HCT116 (cell line): ENCODE measurements at regions not wholly inside any gene's neighbourhood (a gene's known extent, or its start where the extent isn't known, plus 50 kb on each side); places are given as distances from the start of the nearest gene placed in this dataset.

Experiments
- ATAC-seq: fragments of 200-7000 bp; cut with Tn5 transposase; 2 replicates; pipeline ENCODE4 v1.9.1; 2020; ENCODE audit warnings: mild to moderate bottlenecking, moderate library complexity
- BruUV-seq: library from RNA; stranded (reverse); fragments of 400-500 nt; replicated peaks from 2 replicates; lab custom pipeline; 2021; lab: Mats Ljungman, UMichigan
- CTCF ChIA-PET: fragments of 300-600 bp; sonication (Branson Sonifier 250); formaldehyde crosslinking; loops from one replicate; lab custom pipeline; 2021; ENCODE audit warnings: antibody characterized with exemption; lab: Charles Lee
- POLR2A ChIA-PET: fragments of 300-600, 350-600 bp; sonication (Branson Sonifier 250); formaldehyde crosslinking; loops from one replicate; lab custom pipeline; 2021; ENCODE audit warnings: antibody characterized with exemption; lab: Charles Lee
- RAD21 ChIA-PET, 2 experiments: fragments of 300-600 bp; sonication (Branson Sonifier 250); formaldehyde crosslinking; loops; one replicate each; lab custom pipeline; 2023; ENCODE audit warnings: low total read pairs in 2 of 2; ENCODE audit not compliant: uncharacterized antibody in 2 of 2, unreplicated experiment in 2 of 2, low non-redundant PET in 1 of 2; lab: Charles Lee
- DNase-seq: peaks from one replicate; pipeline ENCODE4 v3.0.0-alpha.2; 2010; ENCODE audit warnings: low read depth, low spot score
- H2AFZ ChIP-seq: fragments of 200-600 bp; shearing (Covaris generic), sonication (generic); 2 replicates; pipeline ENCODE4 v1.6.1; 2017; ENCODE audit warnings: low read depth, mixed run types, mixed read lengths, antibody characterized with exemption, low read length; ENCODE audit not compliant: poor library complexity, severe bottlenecking
- H3K27ac ChIP-seq: 2 replicates; pipeline ENCODE4 v1.5.1; 2012; ENCODE audit warnings: low read depth, low read length
- H3K27me3 ChIP-seq: fragments of 200-600 bp; sonication (generic); 2 replicates; pipeline ENCODE4 v1.6.1; 2016; ENCODE audit warnings: mixed run types, low read length, mixed read lengths; ENCODE audit not compliant: insufficient read depth
- H3K36me3 ChIP-seq, 2 experiments: fragments of 200-500 bp in 1 of 2; fragments of 200-600 bp in 1 of 2; sonication (Bioruptor generic) in 1 of 2; sonication (generic) in 1 of 2; 2 replicates each; pipeline versions ENCODE4 v1.5.1 to v1.6.1; 2014 to 2016; ENCODE audit warnings: low read length in 2 of 2, inconsistent platforms in 1 of 2, mixed read lengths in 1 of 2, mixed run types in 1 of 2; ENCODE audit not compliant: insufficient read depth in 2 of 2, control insufficient read depth in 1 of 2
- H3K4me1 ChIP-seq, 2 experiments: fragments of 200-600 bp in 1 of 2; sonication (generic) in 1 of 2; 2 replicates each; pipeline versions ENCODE4 v1.5.1 to v1.6.1; 2012 to 2017; ENCODE audit warnings: low read length in 2 of 2, inconsistent platforms in 1 of 2, mild to moderate bottlenecking in 1 of 2, mixed read lengths in 1 of 2, mixed run types in 1 of 2, moderate library complexity in 1 of 2; ENCODE audit not compliant: insufficient read depth in 2 of 2, control insufficient read depth in 1 of 2
- H3K4me2 ChIP-seq: fragments of 200-600 bp; sonication (generic); 2 replicates; pipeline ENCODE4 v1.6.1; 2017; ENCODE audit warnings: mixed run types, low read length, mixed read lengths
- H3K4me3 ChIP-seq, 2 experiments: fragments of 200-600 bp in 1 of 2; sonication (generic) in 1 of 2; replicated peaks in 1 of 2; 2 replicates each; pipeline ENCODE4 v1.5.1; 2011 to 2016; ENCODE audit warnings: low read length in 2 of 2, control low read depth in 1 of 2, low read depth in 1 of 2, mild to moderate bottlenecking in 1 of 2, mixed read lengths in 1 of 2, mixed run types in 1 of 2
- H3K79me2 ChIP-seq: fragments of 200-600 bp; sonication (generic); 2 replicates; pipeline ENCODE4 v1.6.1; 2017; ENCODE audit warnings: mild to moderate bottlenecking, mixed run types, low read length, moderate library complexity, mixed read lengths; ENCODE audit not compliant: insufficient read depth
- H3K9ac ChIP-seq: fragments of 200-600 bp; sonication (generic); 2 replicates; pipeline ENCODE4 v1.6.1; 2016; ENCODE audit warnings: low read length, mixed read lengths
- H3K9me2 ChIP-seq: fragments of 200-600 bp; sonication (generic), shearing (Covaris generic); 2 replicates; pipeline ENCODE4 v1.6.1; 2017; ENCODE audit warnings: mixed run types, mild to moderate bottlenecking, moderate library complexity; ENCODE audit not compliant: insufficient read depth
- H3K9me3 ChIP-seq, 2 experiments: fragments of 200-500 bp in 1 of 2; fragments of 200-600 bp in 1 of 2; sonication (Bioruptor generic) in 1 of 2; sonication (generic) in 1 of 2; 2 replicates each; pipeline ENCODE4 v1.6.1; 2014 to 2017; ENCODE audit warnings: low read length in 2 of 2, mixed read lengths in 2 of 2, inconsistent platforms in 1 of 2, low read depth in 1 of 2, mild to moderate bottlenecking in 1 of 2, mixed run types in 1 of 2, moderate library complexity in 1 of 2; ENCODE audit not compliant: control insufficient read depth in 1 of 2, insufficient read depth in 1 of 2
- H4K20me1 ChIP-seq: fragments of 200-600 bp; sonication (generic), shearing (Covaris generic); 2 replicates; pipeline ENCODE4 v1.6.1; 2017; ENCODE audit warnings: mixed run types, mild to moderate bottlenecking, moderate library complexity; ENCODE audit not compliant: insufficient read depth
- ATF3 ChIP-seq: IDR thresholded peaks from 2 replicates; pipeline ENCODE4 v1.6.1; 2012
- CBX3 ChIP-seq: IDR thresholded peaks from 2 replicates; pipeline ENCODE4 v1.6.1; 2012; ENCODE audit warnings: low read depth
- CEBPB ChIP-seq: IDR thresholded peaks from 2 replicates; pipeline ENCODE4 v1.6.1; 2012; ENCODE audit warnings: low read depth
- CTCF ChIP-seq, 3 experiments: fragments of 200-600 bp in 1 of 3; sonication (generic) in 1 of 3; IDR thresholded peaks in 2 of 3; conservative IDR thresholded peaks in 1 of 3; 2 replicates each; pipeline ENCODE4 v1.5.1; 2012 to 2017; ENCODE audit warnings: low read depth in 2 of 3, low read length in 2 of 3, antibody characterized with exemption in 1 of 3, borderline replicate concordance in 1 of 3, control low read depth in 1 of 3, mild to moderate bottlenecking in 1 of 3, mixed read lengths in 1 of 3, mixed run types in 1 of 3, moderate library complexity in 1 of 3; ENCODE audit not compliant: insufficient read depth in 1 of 3
- EGR1 ChIP-seq: IDR thresholded peaks from 2 replicates; pipeline ENCODE4 v1.6.1; 2012; ENCODE audit warnings: low read depth
- EZH2 ChIP-seq: fragments of 200-600 bp; sonication (generic); IDR thresholded peaks from 2 replicates; pipeline ENCODE4 v1.6.1; 2017; ENCODE audit warnings: antibody characterized with exemption, mixed run types
- EZH2phosphoT487 ChIP-seq: fragments of 200-600 bp; IDR thresholded peaks from 2 replicates; pipeline ENCODE4 v1.6.1; 2018; ENCODE audit warnings: antibody characterized with exemption, borderline replicate concordance
- FOSL1 ChIP-seq: IDR thresholded peaks from 2 replicates; pipeline ENCODE4 v1.6.1; 2012; ENCODE audit warnings: low read depth
- MAX ChIP-seq: IDR thresholded peaks from 2 replicates; pipeline ENCODE4 v1.6.1; 2012
- POLR2A ChIP-seq: IDR thresholded peaks from 2 replicates; pipeline ENCODE4 v1.7.0; 2011; ENCODE audit warnings: borderline replicate concordance; ENCODE audit not compliant: insufficient read depth, insufficient read length; ENCODE audit errors: extremely low read depth
- POLR2AphosphoS5 ChIP-seq: IDR thresholded peaks from 2 replicates; pipeline ENCODE4 v1.6.1; 2011; ENCODE audit warnings: mild to moderate bottlenecking, low read depth, low read length, moderate library complexity
- RAD21 ChIP-seq: IDR thresholded peaks from 2 replicates; pipeline ENCODE4 v1.6.1; 2012; ENCODE audit warnings: low read depth, mild to moderate bottlenecking
- SIN3A ChIP-seq: IDR thresholded peaks from 2 replicates; pipeline ENCODE4 v1.6.1; 2012; ENCODE audit warnings: low read depth
- SRF ChIP-seq: IDR thresholded peaks from 2 replicates; pipeline ENCODE4 v1.6.1; 2012; ENCODE audit warnings: low read depth
- TCF7L2 ChIP-seq: IDR thresholded peaks from 2 replicates; pipeline ENCODE4 v1.7.0; 2011; ENCODE audit warnings: borderline replicate concordance, inconsistent platforms; ENCODE audit not compliant: insufficient read depth, insufficient read length; ENCODE audit errors: extremely low read depth
- ZNF274 ChIP-seq: fragments of 200-500 bp; sonication (Bioruptor generic); IDR thresholded peaks from 2 replicates; pipeline ENCODE4 v1.6.1; 2014; ENCODE audit warnings: mild to moderate bottlenecking, low read depth, low read length, inconsistent platforms
- intact Hi-C: fragments of 100-400 bp; cut with micrococcal nuclease; formaldehyde crosslinking; loops from 2 replicates; pipeline ENCODE4 v1.10.0; 2022

GRCh38 chr13:40221460-40222201 lies 444.8 kb downstream of the FOXO1 start:
- ChIA-PET POLR2A (no interaction called here), CTCF (no interaction called here), RAD21 (no interaction called here)
- H3K9me3 ChIP-seq: no peaks in the 10 kb centered on the region
- no peak overlapping the region for H3K9ac ChIP-seq
- TF ChIP-seq RAD21: no peak
- TF ChIP-seq ZNF274: no peak
- TF ChIP-seq SRF: no peak
- TF ChIP-seq POLR2A: no peak
- no peak for TF ChIP-seq EZH2phosphoT487
- TF ChIP-seq CTCF (IDR thresholded peaks at IDR 0.05 in 2 of 3, conservative IDR thresholded peaks at IDR 0.05 in 1 of 3; ENCODE audit: borderline replicate concordance in 1 of 3, insufficient read depth in 1 of 3, low read depth in 2 of 3, low read length in 2 of 3): no peak
- no peak for TF ChIP-seq FOSL1
- no peak for TF ChIP-seq SIN3A
- TF ChIP-seq CBX3: no peak
- no peak for TF ChIP-seq CEBPB
- no peak for TF ChIP-seq MAX
- TF ChIP-seq ATF3: no peak
- TF ChIP-seq TCF7L2: no peak
- TF ChIP-seq POLR2AphosphoS5: no peak
- TF ChIP-seq EGR1: no peak
- no peak for TF ChIP-seq EZH2
- H2AFZ ChIP-seq: no peak overlapping the region
- no peaks in the 10 kb centered on the region; the same call in 1 of the 2 replicates for H3K27me3 ChIP-seq
- ATAC-seq (no peak), DNase-seq (no peak)
- H3K4me1 ChIP-seq: no peaks in the 10 kb centered on the region
- H3K9me2 ChIP-seq: no peaks in the 10 kb centered on the region
- H3K79me2 ChIP-seq: no peaks in the 10 kb centered on the region
- no peak overlapping the region for H3K4me2 ChIP-seq
- no peaks in the 10 kb centered on the region for H4K20me1 ChIP-seq
- H3K27ac ChIP-seq: no peak overlapping the region
- H3K4me3 ChIP-seq: no peak overlapping the region
- intact Hi-C loops: no loop called here
- no peaks in the 10 kb centered on the region for H3K36me3 ChIP-seq
- BruUV-seq: no TSS peak
